HCT116 (cell line): ENCODE measurements at regions not wholly inside any gene's neighbourhood (a gene's known extent, or its start where the extent isn't known, plus 50 kb on each side); places are given as distances from the start of the nearest gene placed in this dataset.

Source experiments
- ATAC-seq: fragments of 200-7000 bp; cut with Tn5 transposase; 2 replicates; pipeline ENCODE4 v1.9.1; 2020; ENCODE audit warnings: mild to moderate bottlenecking, moderate library complexity
- BruUV-seq: library from RNA; stranded (reverse); fragments of 400-500 nt; replicated peaks from 2 replicates; lab custom pipeline; 2021; lab: Mats Ljungman, UMichigan
- CTCF ChIA-PET: fragments of 300-600 bp; sonication (Branson Sonifier 250); formaldehyde crosslinking; loops from one replicate; lab custom pipeline; 2021; ENCODE audit warnings: antibody characterized with exemption; lab: Charles Lee
- POLR2A ChIA-PET: fragments of 300-600, 350-600 bp; sonication (Branson Sonifier 250); formaldehyde crosslinking; loops from one replicate; lab custom pipeline; 2021; ENCODE audit warnings: antibody characterized with exemption; lab: Charles Lee
- RAD21 ChIA-PET, 2 experiments: fragments of 300-600 bp; sonication (Branson Sonifier 250); formaldehyde crosslinking; loops; one replicate each; lab custom pipeline; 2023; ENCODE audit warnings: low total read pairs in 2 of 2; ENCODE audit not compliant: uncharacterized antibody in 2 of 2, unreplicated experiment in 2 of 2, low non-redundant PET in 1 of 2; lab: Charles Lee
- DNase-seq: peaks from one replicate; pipeline ENCODE4 v3.0.0-alpha.2; 2010; ENCODE audit warnings: low read depth, low spot score
- H2AFZ ChIP-seq: fragments of 200-600 bp; shearing (Covaris generic), sonication (generic); 2 replicates; pipeline ENCODE4 v1.6.1; 2017; ENCODE audit warnings: low read depth, mixed run types, mixed read lengths, antibody characterized with exemption, low read length; ENCODE audit not compliant: poor library complexity, severe bottlenecking
- H3K27ac ChIP-seq: 2 replicates; pipeline ENCODE4 v1.5.1; 2012; ENCODE audit warnings: low read depth, low read length
- H3K27me3 ChIP-seq: fragments of 200-600 bp; sonication (generic); 2 replicates; pipeline ENCODE4 v1.6.1; 2016; ENCODE audit warnings: mixed run types, low read length, mixed read lengths; ENCODE audit not compliant: insufficient read depth
- H3K36me3 ChIP-seq, 2 experiments: fragments of 200-500 bp in 1 of 2; fragments of 200-600 bp in 1 of 2; sonication (Bioruptor generic) in 1 of 2; sonication (generic) in 1 of 2; 2 replicates each; pipeline versions ENCODE4 v1.5.1 to v1.6.1; 2014 to 2016; ENCODE audit warnings: low read length in 2 of 2, inconsistent platforms in 1 of 2, mixed read lengths in 1 of 2, mixed run types in 1 of 2; ENCODE audit not compliant: insufficient read depth in 2 of 2, control insufficient read depth in 1 of 2
- H3K4me1 ChIP-seq, 2 experiments: fragments of 200-600 bp in 1 of 2; sonication (generic) in 1 of 2; 2 replicates each; pipeline versions ENCODE4 v1.5.1 to v1.6.1; 2012 to 2017; ENCODE audit warnings: low read length in 2 of 2, inconsistent platforms in 1 of 2, mild to moderate bottlenecking in 1 of 2, mixed read lengths in 1 of 2, mixed run types in 1 of 2, moderate library complexity in 1 of 2; ENCODE audit not compliant: insufficient read depth in 2 of 2, control insufficient read depth in 1 of 2
- H3K4me2 ChIP-seq: fragments of 200-600 bp; sonication (generic); 2 replicates; pipeline ENCODE4 v1.6.1; 2017; ENCODE audit warnings: mixed run types, low read length, mixed read lengths
- H3K4me3 ChIP-seq, 2 experiments: fragments of 200-600 bp in 1 of 2; sonication (generic) in 1 of 2; replicated peaks in 1 of 2; 2 replicates each; pipeline ENCODE4 v1.5.1; 2011 to 2016; ENCODE audit warnings: low read length in 2 of 2, control low read depth in 1 of 2, low read depth in 1 of 2, mild to moderate bottlenecking in 1 of 2, mixed read lengths in 1 of 2, mixed run types in 1 of 2
- H3K79me2 ChIP-seq: fragments of 200-600 bp; sonication (generic); 2 replicates; pipeline ENCODE4 v1.6.1; 2017; ENCODE audit warnings: mild to moderate bottlenecking, mixed run types, low read length, moderate library complexity, mixed read lengths; ENCODE audit not compliant: insufficient read depth
- H3K9ac ChIP-seq: fragments of 200-600 bp; sonication (generic); 2 replicates; pipeline ENCODE4 v1.6.1; 2016; ENCODE audit warnings: low read length, mixed read lengths
- H3K9me2 ChIP-seq: fragments of 200-600 bp; sonication (generic), shearing (Covaris generic); 2 replicates; pipeline ENCODE4 v1.6.1; 2017; ENCODE audit warnings: mixed run types, mild to moderate bottlenecking, moderate library complexity; ENCODE audit not compliant: insufficient read depth
- H3K9me3 ChIP-seq, 2 experiments: fragments of 200-500 bp in 1 of 2; fragments of 200-600 bp in 1 of 2; sonication (Bioruptor generic) in 1 of 2; sonication (generic) in 1 of 2; 2 replicates each; pipeline ENCODE4 v1.6.1; 2014 to 2017; ENCODE audit warnings: low read length in 2 of 2, mixed read lengths in 2 of 2, inconsistent platforms in 1 of 2, low read depth in 1 of 2, mild to moderate bottlenecking in 1 of 2, mixed run types in 1 of 2, moderate library complexity in 1 of 2; ENCODE audit not compliant: control insufficient read depth in 1 of 2, insufficient read depth in 1 of 2
- H4K20me1 ChIP-seq: fragments of 200-600 bp; sonication (generic), shearing (Covaris generic); 2 replicates; pipeline ENCODE4 v1.6.1; 2017; ENCODE audit warnings: mixed run types, mild to moderate bottlenecking, moderate library complexity; ENCODE audit not compliant: insufficient read depth
- CEBPB ChIP-seq: IDR thresholded peaks from 2 replicates; pipeline ENCODE4 v1.6.1; 2012; ENCODE audit warnings: low read depth
- EGR1 ChIP-seq: IDR thresholded peaks from 2 replicates; pipeline ENCODE4 v1.6.1; 2012; ENCODE audit warnings: low read depth
- EZH2phosphoT487 ChIP-seq: fragments of 200-600 bp; IDR thresholded peaks from 2 replicates; pipeline ENCODE4 v1.6.1; 2018; ENCODE audit warnings: antibody characterized with exemption, borderline replicate concordance
- FOSL1 ChIP-seq: IDR thresholded peaks from 2 replicates; pipeline ENCODE4 v1.6.1; 2012; ENCODE audit warnings: low read depth
- JUND ChIP-seq: IDR thresholded peaks from 2 replicates; pipeline ENCODE4 v1.6.1; 2012
- POLR2A ChIP-seq: IDR thresholded peaks from 2 replicates; pipeline ENCODE4 v1.7.0; 2011; ENCODE audit warnings: borderline replicate concordance; ENCODE audit not compliant: insufficient read depth, insufficient read length; ENCODE audit errors: extremely low read depth
- SIN3A ChIP-seq: IDR thresholded peaks from 2 replicates; pipeline ENCODE4 v1.6.1; 2012; ENCODE audit warnings: low read depth
- SRF ChIP-seq: IDR thresholded peaks from 2 replicates; pipeline ENCODE4 v1.6.1; 2012; ENCODE audit warnings: low read depth
- ZFX ChIP-seq: fragments of 450-650 bp; IDR thresholded peaks from 2 replicates; pipeline ENCODE4 v1.6.1; 2017
- ZNF274 ChIP-seq: fragments of 200-500 bp; sonication (Bioruptor generic); IDR thresholded peaks from 2 replicates; pipeline ENCODE4 v1.6.1; 2014; ENCODE audit warnings: mild to moderate bottlenecking, low read depth, low read length, inconsistent platforms
- intact Hi-C: fragments of 100-400 bp; cut with micrococcal nuclease; formaldehyde crosslinking; loops from 2 replicates; pipeline ENCODE4 v1.10.0; 2022
- TF ChIP-seq, protein P1 (sequence below): IDR thresholded peaks from 2 replicates; pipeline ENCODE4 v1.6.1; 2012
- TF ChIP-seq, protein P2 (sequence below): IDR thresholded peaks from 2 replicates; pipeline ENCODE4 v1.6.1; 2012
- TF ChIP-seq, protein P3 (sequence below): IDR thresholded peaks from 2 replicates; pipeline ENCODE4 v1.6.1; 2011; ENCODE audit warnings: mild to moderate bottlenecking, low read length, moderate library complexity; ENCODE audit not compliant: insufficient replicate concordance; ENCODE audit errors: extremely low read depth

DNA sequence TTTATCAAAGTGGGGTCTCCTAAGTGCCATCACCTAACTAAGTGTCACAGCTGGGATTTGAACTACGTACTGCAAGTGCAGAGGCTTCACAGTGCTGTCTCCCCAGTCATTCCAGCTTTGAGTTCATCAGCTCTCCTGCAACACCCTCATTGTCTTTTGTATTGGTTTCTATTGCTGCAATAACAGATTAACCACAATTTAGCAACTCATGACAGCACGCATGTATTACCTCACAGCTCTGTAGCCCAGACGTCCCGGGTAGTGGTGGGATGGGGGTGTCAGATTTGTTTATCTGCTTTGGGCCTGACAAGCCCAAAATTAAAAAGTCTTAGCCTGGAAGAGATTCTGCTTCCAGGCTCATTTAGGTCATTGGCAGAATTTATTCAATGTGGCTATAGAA is 220.5 kb upstream of the LRRN1 start:
- BruUV-seq: no TSS peak
- no peak for ATAC-seq
- Histone ChIP-seq H3K27me3 (no peaks in the 10 kb centered on the region), H3K9ac (no peak overlapping the region), H3K9me3 (peaks cover 0 to 16% of the 10 kb centered on the region in 2 experiments; a peak in 1 of 4 replicates), H3K4me1 (no peaks in the 10 kb centered on the region), H3K4me3 (no peak overlapping the region), H2AFZ (no peak overlapping the region), H3K79me2 (no peaks in the 10 kb centered on the region), H4K20me1 (no peaks in the 10 kb centered on the region), H3K27ac (no peak overlapping the region), H3K4me2 (no peak overlapping the region), H3K9me2 (no peaks in the 10 kb centered on the region), H3K36me3 (no peaks in the 10 kb centered on the region)
- RAD21 ChIA-PET: no interaction called here
- DNase-seq: no peak
- TF ChIP-seq ZFX (no peak), FOSL1 (no peak), EGR1 (no peak), ZNF274 (no peak), POLR2A (no peak), JUND (no peak), SRF (no peak), EZH2phosphoT487 (no peak), SIN3A (no peak), CEBPB (no peak)
- TF ChIP-seq, protein P1, sequence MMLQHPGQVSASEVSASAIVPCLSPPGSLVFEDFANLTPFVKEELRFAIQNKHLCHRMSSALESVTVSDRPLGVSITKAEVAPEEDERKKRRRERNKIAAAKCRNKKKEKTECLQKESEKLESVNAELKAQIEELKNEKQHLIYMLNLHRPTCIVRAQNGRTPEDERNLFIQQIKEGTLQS: no peak
- TF ChIP-seq, protein P2, sequence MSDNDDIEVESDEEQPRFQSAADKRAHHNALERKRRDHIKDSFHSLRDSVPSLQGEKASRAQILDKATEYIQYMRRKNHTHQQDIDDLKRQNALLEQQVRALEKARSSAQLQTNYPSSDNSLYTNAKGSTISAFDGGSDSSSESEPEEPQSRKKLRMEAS: no peak
- TF ChIP-seq, protein P3, sequence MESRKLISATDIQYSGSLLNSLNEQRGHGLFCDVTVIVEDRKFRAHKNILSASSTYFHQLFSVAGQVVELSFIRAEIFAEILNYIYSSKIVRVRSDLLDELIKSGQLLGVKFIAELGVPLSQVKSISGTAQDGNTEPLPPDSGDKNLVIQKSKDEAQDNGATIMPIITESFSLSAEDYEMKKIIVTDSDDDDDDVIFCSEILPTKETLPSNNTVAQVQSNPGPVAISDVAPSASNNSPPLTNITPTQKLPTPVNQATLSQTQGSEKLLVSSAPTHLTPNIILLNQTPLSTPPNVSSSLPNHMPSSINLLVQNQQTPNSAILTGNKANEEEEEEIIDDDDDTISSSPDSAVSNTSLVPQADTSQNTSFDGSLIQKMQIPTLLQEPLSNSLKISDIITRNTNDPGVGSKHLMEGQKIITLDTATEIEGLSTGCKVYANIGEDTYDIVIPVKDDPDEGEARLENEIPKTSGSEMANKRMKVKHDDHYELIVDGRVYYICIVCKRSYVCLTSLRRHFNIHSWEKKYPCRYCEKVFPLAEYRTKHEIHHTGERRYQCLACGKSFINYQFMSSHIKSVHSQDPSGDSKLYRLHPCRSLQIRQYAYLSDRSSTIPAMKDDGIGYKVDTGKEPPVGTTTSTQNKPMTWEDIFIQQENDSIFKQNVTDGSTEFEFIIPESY: no peak
- POLR2A ChIA-PET: no interaction called here
- CTCF ChIA-PET: no interaction called here
- intact Hi-C loops: no loop called here
